KOPT-K1 (cell line): ENCODE measurements at regions not wholly inside any gene's neighbourhood (a gene's known extent, or its start where the extent isn't known, plus 50 kb on each side); places are given as distances from the start of the nearest gene placed in this dataset.

Source experiments
- H3K27ac ChIP-seq: fragments of 200-600 bp; sonication (generic); 2 replicates; pipeline ENCODE4 v1.5.1; 2016; ENCODE audit warnings: antibody characterized with exemption, mild to moderate bottlenecking, low read depth, low read length; ENCODE audit not compliant: poor library complexity, severe bottlenecking
- H3K36me3 ChIP-seq: fragments of 200-600 bp; sonication (generic); 2 replicates; pipeline ENCODE4 v1.5.1; 2017; ENCODE audit warnings: antibody characterized with exemption, mild to moderate bottlenecking, low read length, moderate library complexity; ENCODE audit not compliant: insufficient read depth
- H3K9me3 ChIP-seq: fragments of 200-600 bp; sonication (generic); 2 replicates; pipeline ENCODE4 v1.5.1; 2017; ENCODE audit warnings: antibody characterized with exemption, low read length, mild to moderate bottlenecking; ENCODE audit not compliant: insufficient read depth, poor library complexity, severe bottlenecking

DNA sequence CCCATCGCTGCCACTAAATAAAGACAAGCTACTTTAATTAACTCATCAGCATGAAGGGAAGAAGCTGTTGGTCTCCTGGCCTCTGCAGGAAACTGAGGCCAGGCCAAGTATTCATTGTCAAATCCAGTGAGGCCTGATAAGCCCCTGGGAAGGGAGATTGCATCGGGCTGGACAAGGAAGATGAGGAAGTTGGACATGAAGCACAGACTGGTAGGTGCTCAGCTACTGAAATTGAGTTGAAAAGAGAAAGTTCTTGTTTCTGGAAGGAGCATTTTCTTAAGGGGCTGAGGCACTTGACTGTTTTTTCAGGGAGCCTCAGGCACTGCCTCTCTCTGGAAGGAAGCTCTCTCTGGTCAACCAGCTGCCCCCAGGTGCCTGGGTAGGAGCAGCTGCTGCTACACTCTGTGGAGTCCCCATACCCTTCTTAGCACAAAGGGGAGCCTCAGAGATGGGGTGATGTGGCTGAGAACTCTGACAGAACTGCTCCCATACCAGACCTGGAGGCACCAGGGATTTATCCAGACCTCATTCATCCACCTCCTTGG is 90.3 kb upstream of the IKZF1 start:
- Histone ChIP-seq H3K9me3 (no peaks in the 10 kb centered on the region), H3K36me3 (no peaks in the 10 kb centered on the region), H3K27ac (peak overlapping the region; percentile 77)

DNA sequence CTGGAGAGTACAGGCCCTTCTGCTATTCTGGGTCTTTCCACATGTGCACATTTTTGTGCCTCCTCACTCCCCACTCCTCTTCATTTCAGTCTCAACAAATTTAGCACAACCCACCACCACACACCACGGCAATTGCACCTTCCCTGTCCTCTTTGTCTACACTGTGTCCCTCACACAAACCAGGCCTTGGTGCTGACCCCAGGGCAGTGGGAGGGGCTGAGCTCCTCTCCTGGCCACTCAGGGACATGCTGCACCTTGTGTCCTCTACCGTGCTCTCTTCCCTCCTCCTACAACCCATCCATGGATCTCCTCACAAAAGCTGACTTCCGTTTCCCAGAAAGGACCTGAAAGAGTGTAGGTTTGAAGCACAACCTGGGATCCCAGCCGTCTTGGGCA is 90.9 kb upstream of the IKZF1 start:
- Histone ChIP-seq H3K9me3 (no peaks in the 10 kb centered on the region), H3K36me3 (no peaks in the 10 kb centered on the region), H3K27ac (peak overlapping the region; percentile 77)

DNA sequence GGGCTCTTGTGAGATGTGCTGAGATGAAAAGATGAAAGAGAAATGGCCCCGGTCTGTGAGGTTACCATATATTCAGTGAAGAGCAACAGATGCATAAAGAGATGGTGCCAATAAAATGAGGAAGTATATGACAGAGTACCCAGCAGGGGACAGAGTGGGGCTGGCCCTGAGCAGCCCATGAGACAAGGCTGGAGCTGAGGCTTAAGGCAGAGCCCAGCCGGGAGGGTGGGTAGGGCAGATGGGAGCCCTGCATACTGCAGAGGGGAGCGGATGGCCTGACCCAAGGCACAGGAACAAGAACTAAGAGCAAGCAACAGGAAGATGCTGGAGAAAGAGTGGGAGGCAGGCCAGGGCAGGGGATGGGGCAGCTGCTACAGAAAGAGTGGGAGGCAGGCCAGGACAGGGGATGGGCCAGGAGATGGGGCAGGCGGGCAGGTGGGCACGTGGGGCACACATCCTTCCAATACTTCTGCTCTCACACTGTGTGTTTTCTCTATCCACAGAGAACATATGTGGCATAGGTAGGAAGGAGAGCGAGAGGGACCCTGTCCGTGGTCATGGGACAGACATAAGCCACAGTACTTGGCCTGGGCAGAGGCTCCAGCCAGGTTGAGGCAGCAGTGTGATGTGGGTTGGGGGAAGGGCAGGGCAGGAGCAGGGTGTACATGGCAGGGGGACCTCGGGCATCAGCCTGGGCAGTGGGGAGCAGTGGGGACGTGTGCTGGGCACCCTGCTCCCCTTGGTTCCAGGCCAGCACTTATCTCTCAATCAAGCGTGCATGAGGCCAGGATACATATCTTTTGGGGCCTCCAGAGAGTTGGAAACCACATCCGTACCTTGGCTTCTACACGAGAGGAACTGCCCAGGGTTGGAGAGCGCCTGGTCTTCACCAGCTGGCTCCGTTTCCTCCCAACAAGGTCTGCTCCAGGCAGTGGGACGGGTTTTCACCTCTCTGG is 91.6 kb upstream of the IKZF1 start:
- Histone ChIP-seq H3K9me3 (no peaks in the 10 kb centered on the region), H3K36me3 (no peaks in the 10 kb centered on the region), H3K27ac (peak overlapping the region; percentile 77)

- H3K36me3 ChIP-seq = no peaks in the 10 kb centered on the region
- H3K9me3 ChIP-seq = no peaks in the 10 kb centered on the region
- peak overlapping the region; percentile 77 for H3K27ac ChIP-seq
These were observed 92.5 kb upstream of the IKZF1 start for GRCh38 chr7:50212016-50212325.

- Histone ChIP-seq H3K27ac (peak overlapping the region; percentile 77), H3K36me3 (no peaks in the 10 kb centered on the region), H3K9me3 (no peaks in the 10 kb centered on the region)
These were observed 93.1 kb upstream of the IKZF1 start for GRCh38 chr7:50211130-50212015.

DNA sequence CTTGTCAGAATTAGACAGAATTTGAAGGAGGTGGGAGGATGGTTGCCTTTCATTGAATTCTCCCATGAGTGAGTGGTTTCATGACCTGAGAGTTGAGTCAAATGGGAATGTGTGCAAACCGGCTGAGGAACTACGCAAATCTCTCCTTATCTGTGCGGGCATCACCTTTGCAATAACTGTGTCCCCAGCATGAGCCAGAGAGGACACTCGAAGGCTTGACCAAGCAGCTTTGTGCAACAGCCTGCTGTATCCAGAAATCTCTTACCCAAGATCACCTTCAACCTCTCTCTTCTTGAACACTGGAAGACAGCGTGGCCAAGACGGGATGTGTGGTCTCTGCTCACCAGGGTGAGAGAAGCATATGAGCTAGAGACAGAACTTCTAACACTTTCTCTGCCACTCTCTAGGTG is 93.8 kb upstream of the IKZF1 start:
- Histone ChIP-seq H3K27ac (peak overlapping the region; percentile 77), H3K36me3 (no peaks in the 10 kb centered on the region), H3K9me3 (no peaks in the 10 kb centered on the region)

DNA sequence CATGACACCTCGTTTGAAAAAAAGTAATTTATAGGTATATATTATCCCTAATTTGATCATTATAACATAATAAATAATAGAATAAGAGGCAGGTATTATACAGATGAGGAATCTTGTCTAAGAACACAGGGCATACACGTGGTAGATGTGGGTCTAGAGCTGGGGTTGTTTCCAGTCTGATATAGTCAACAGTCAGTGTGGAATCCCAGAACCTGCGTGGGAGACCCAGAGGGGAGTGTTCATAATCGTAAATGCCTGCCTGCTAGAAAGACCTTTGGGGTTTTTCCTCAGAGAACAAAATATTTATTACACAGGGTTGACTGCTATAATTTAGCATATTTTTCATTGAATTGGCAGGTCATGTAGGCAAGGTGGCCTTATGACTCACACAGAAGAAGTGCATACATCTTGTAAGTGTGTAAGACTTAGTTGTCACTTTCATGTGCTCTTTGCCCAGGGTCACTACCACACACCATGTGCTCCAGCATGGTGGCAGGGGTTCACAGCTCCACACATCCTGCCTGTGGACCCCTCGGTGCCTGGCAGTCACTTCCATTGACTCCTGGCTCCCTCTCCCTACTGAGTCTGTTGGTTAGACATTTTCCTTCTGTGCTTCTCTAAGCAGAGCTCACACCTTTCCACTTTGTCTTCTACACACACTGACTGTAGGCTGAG is 94.9 kb upstream of the IKZF1 start:
- Histone ChIP-seq H3K27ac (peak overlapping the region; percentile 77), H3K9me3 (no peaks in the 10 kb centered on the region), H3K36me3 (no peaks in the 10 kb centered on the region)

DNA sequence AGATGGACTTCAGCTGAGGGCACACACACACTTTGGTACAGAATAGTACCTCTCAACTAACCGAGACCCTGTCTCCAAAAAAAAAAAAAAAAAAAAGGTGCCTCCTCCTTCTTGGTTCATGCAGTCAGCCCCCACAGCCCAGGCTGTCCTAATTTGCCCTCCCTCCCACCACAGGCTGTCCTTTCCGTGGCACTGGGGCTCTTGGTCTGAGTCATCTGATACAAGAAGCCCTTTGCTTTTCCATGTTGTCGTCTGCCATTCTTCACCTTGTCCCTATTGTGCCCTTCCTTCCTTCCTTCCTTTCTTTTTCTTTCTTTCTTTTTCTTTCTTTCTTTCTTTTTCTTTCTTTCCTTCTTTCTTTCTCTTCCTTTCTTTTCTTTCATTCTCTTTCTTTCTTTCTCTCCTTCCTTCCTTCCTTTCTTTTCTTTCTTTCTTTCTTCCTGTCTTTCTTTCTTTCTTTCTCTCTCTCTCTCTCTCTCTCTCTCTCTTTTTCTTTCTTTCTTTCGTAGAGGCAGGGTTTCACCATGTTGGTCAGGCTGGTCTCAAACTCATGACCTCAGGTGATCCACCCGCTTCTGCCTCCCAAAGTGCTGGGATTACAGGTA is 96.0 kb upstream of the IKZF1 start:
- Histone ChIP-seq H3K9me3 (no peaks in the 10 kb centered on the region), H3K36me3 (no peaks in the 10 kb centered on the region), H3K27ac (peak overlapping the region; percentile 68)

GRCh38 chr7:50207686-50208255 is 96.7 kb upstream of the IKZF1 start:
- Histone ChIP-seq H3K27ac (peak overlapping the region; percentile 68), H3K9me3 (no peaks in the 10 kb centered on the region), H3K36me3 (no peaks in the 10 kb centered on the region)

DNA sequence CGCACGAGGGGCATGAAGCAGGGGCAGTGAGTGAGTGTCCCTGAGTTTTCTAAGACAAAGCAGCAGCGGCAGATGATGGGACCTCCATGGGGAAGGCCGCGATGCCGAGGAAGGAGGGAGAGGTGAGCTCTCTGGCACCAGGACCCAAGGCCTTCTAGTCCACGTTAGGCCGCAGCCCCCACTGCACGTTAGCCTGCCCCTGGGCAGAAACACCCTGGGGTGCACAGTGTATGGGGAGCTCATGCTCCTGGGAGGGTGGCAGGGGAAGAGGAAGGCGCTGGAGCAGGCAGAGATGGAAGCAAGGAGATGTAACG is 97.3 kb upstream of the IKZF1 start:
- H3K27ac ChIP-seq = peak overlapping the region; percentile 68
- H3K9me3 ChIP-seq = no peaks in the 10 kb centered on the region
- H3K36me3 ChIP-seq = no peaks in the 10 kb centered on the region

GRCh38 chr7:50206453-50207250 is 97.9 kb upstream of the IKZF1 start:
- H3K36me3 ChIP-seq = no peaks in the 10 kb centered on the region
- H3K9me3 ChIP-seq = no peaks in the 10 kb centered on the region
- H3K27ac ChIP-seq = peak overlapping the region; percentile 68

DNA sequence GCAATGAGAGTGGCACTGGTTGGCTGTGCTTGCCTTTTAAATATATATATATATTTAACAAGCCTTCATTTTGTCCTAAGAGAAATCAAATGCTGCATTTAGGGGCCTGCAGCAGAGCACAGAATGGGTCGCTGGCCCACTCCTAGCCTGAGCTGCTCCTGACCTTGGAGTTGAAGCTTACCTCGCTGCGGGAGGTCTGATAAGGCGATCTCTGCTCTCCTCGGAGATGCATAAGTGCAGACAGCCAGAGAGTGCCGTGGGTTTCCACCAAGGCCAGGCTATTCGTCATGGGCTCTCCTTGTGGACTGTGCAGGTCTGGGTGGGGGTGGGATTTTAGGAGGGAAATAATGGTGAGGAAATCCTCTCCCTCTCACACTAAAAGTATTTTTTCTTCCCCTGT is 99.5 kb upstream of the IKZF1 start:
- Histone ChIP-seq H3K9me3 (no peaks in the 10 kb centered on the region), H3K36me3 (no peaks in the 10 kb centered on the region), H3K27ac (peak overlapping the region; percentile 53)

GRCh38 chr7:50204581-50204980 is 99.9 kb upstream of the IKZF1 start:
- no peaks in the 10 kb centered on the region for H3K36me3 ChIP-seq
- H3K27ac ChIP-seq = peak overlapping the region; percentile 53
- H3K9me3 ChIP-seq = no peaks in the 10 kb centered on the region

- Histone ChIP-seq H3K36me3 (no peaks in the 10 kb centered on the region), H3K9me3 (no peaks in the 10 kb centered on the region), H3K27ac (no peak overlapping the region)
These were observed 101.0 kb upstream of the IKZF1 start for GRCh38 chr7:50203521-50203920.
